Activated CD4-positive, alpha-beta T cell treated with anti-CD3 and anti-CD28 coated beads for 36 hours (primary cell): ENCODE measurements at regions not wholly inside any gene's neighbourhood (a gene's known extent, or its start where the extent isn't known, plus 50 kb on each side); places are given as distances from the start of the nearest gene placed in this dataset.
"Not testable (repeated sequence)": the region's sequence is repeated elsewhere in the genome, so short reads cannot be mapped to it uniquely, and the experiment has no call there.

ENCODE experiments used
- ATAC-seq: fragments of 200-7000 bp; cut with Tn5 transposase; one replicate; pipeline ENCODE4 v1.10.0; 2021; ENCODE audit warnings: mild to moderate bottlenecking, moderate library complexity
- CTCF ChIA-PET: fragments of 350-600 bp; sonication (Branson Sonifier 250); formaldehyde crosslinking; loops from one replicate; lab custom pipeline; 2021; ENCODE audit warnings: antibody characterized with exemption; lab: Charles Lee
- POLR2A ChIA-PET: fragments of 350-600 bp; sonication (Branson Sonifier 250); formaldehyde crosslinking; loops from one replicate; lab custom pipeline; 2021; ENCODE audit warnings: antibody characterized with exemption, inconsistent platforms; lab: Charles Lee
- DNase-seq: peaks from one replicate; pipeline ENCODE4 v3.0.0-alpha.2; 2020
- H3K27ac Mint-ChIP-seq: one replicate; pipeline ENCODE4 v1.8.0; 2021; ENCODE audit warnings: mixed read lengths
- H3K27me3 Mint-ChIP-seq: one replicate; pipeline ENCODE4 v1.8.0; 2021; ENCODE audit warnings: mixed read lengths
- H3K36me3 Mint-ChIP-seq: one replicate; pipeline ENCODE4 v1.8.0; 2021; ENCODE audit warnings: low read depth, mixed read lengths
- H3K4me1 Mint-ChIP-seq: one replicate; pipeline ENCODE4 v1.8.0; 2021; ENCODE audit warnings: mixed read lengths
- H3K4me3 Mint-ChIP-seq: one replicate; pipeline ENCODE4 v1.8.0; 2021; ENCODE audit warnings: mild to moderate bottlenecking, moderate library complexity, mixed read lengths
- H3K9me3 Mint-ChIP-seq: one replicate; pipeline ENCODE4 v1.8.0; 2021; ENCODE audit warnings: low read depth, mixed read lengths
- intact Hi-C, 2 experiments: fragments of 100-400 bp; cut with DNase I in 1 of 2; cut with micrococcal nuclease in 1 of 2; formaldehyde crosslinking; loops; one replicate each; pipeline versions ENCODE4 v1.14.2 to v1.15.1; 2022 to 2024; cut with DNase I, micrococcal nuclease

GRCh38 chr14:43795600-43796228 lies 711.4 kb downstream of the FSCB start:
- DNase-seq, result no peak
- ATAC-seq, result no peak
- ChIA-PET CTCF (no interaction called here), POLR2A (no interaction called here)
- peaks cover 2% of the 10 kb centered on the region for H3K9me3 Mint-ChIP-seq
- no peak overlapping the region for H3K27ac Mint-ChIP-seq
- no peak overlapping the region for H3K4me3 Mint-ChIP-seq
- intact Hi-C loops, result no loop called here
- H3K4me1 Mint-ChIP-seq, result no peaks in the 10 kb centered on the region
- no peaks in the 10 kb centered on the region for H3K36me3 Mint-ChIP-seq
- no peaks in the 10 kb centered on the region for H3K27me3 Mint-ChIP-seq

GRCh38 chr14:43793579-43793978 lies 713.5 kb downstream of the FSCB start:
- intact Hi-C loops, result no loop called here
- H3K4me3 Mint-ChIP-seq, result no peak overlapping the region
- POLR2A ChIA-PET, result interaction anchor here (0.7 kb wide), 1 partner anchor 1728 kb away, joined by 3 read pairs; no protein-coding TSS in a partner anchor
- H3K4me1 Mint-ChIP-seq, result no peaks in the 10 kb centered on the region
- no peaks in the 10 kb centered on the region for H3K36me3 Mint-ChIP-seq
- no peaks in the 10 kb centered on the region for H3K27me3 Mint-ChIP-seq
- DNase-seq, result no peak
- no peak overlapping the region for H3K27ac Mint-ChIP-seq
- H3K9me3 Mint-ChIP-seq, result peaks cover 2% of the 10 kb centered on the region
- no peak for ATAC-seq
- CTCF ChIA-PET, result no interaction called here

- CTCF ChIA-PET, result no interaction called here
- Mint-ChIP-seq H3K27ac (no peak overlapping the region), H3K27me3 (no peaks in the 10 kb centered on the region), H3K9me3 (peaks cover 2% of the 10 kb centered on the region), H3K4me1 (no peaks in the 10 kb centered on the region), H3K4me3 (no peak overlapping the region), H3K36me3 (no peaks in the 10 kb centered on the region)
- POLR2A ChIA-PET, result no interaction called here
- ATAC-seq, result no peak
- intact Hi-C loops, result no loop called here
- DNase-seq, result no peak
Observed at GRCh38 chr14:43792980-43793379, 714.1 kb downstream of the FSCB start.

- Mint-ChIP-seq H3K4me1 (no peaks in the 10 kb centered on the region), H3K4me3 (no peak overlapping the region), H3K9me3 (peaks cover 3% of the 10 kb centered on the region), H3K27me3 (no peaks in the 10 kb centered on the region), H3K27ac (no peak overlapping the region), H3K36me3 (no peaks in the 10 kb centered on the region)
- POLR2A ChIA-PET, result no interaction called here
- CTCF ChIA-PET, result no interaction called here
- ATAC-seq (no peak), DNase-seq (no peak)
- intact Hi-C loops, result no loop called here
Observed at GRCh38 chr14:43790681-43791080, 716.4 kb downstream of the FSCB start.

- H3K36me3 Mint-ChIP-seq, result no peaks in the 10 kb centered on the region
- no peak overlapping the region for H3K27ac Mint-ChIP-seq
- no peak overlapping the region for H3K4me3 Mint-ChIP-seq
- DNase-seq, result no peak
- H3K4me1 Mint-ChIP-seq, result no peaks in the 10 kb centered on the region
- CTCF ChIA-PET, result no interaction called here
- peaks cover 4% of the 10 kb centered on the region for H3K9me3 Mint-ChIP-seq
- H3K27me3 Mint-ChIP-seq, result no peaks in the 10 kb centered on the region
- no peak for ATAC-seq
- intact Hi-C loops, result no loop called here
- POLR2A ChIA-PET, result no interaction called here
Observed at GRCh38 chr14:43789458-43789857, 717.6 kb downstream of the FSCB start.

- DNase-seq (no peak), ATAC-seq (no peak)
- Mint-ChIP-seq H3K27ac (no peak overlapping the region), H3K4me1 (no peaks in the 10 kb centered on the region), H3K27me3 (no peaks in the 10 kb centered on the region), H3K4me3 (no peak overlapping the region), H3K9me3 (peaks cover 4% of the 10 kb centered on the region), H3K36me3 (no peaks in the 10 kb centered on the region)
- ChIA-PET POLR2A (no interaction called here), CTCF (interaction anchor here (0.6 kb wide), 1 partner anchor 68 kb away, joined by 4 read pairs; no protein-coding TSS in a partner anchor)
- intact Hi-C loops, result no loop called here
Observed at GRCh38 chr14:43786066-43786762, 720.9 kb downstream of the FSCB start.

GRCh38 chr14:43784432-43784831 lies 722.7 kb downstream of the FSCB start:
- H3K4me3 Mint-ChIP-seq, H3K36me3 Mint-ChIP-seq, POLR2A ChIA-PET, CTCF ChIA-PET, H3K4me1 Mint-ChIP-seq, H3K27ac Mint-ChIP-seq, H3K27me3 Mint-ChIP-seq, ATAC-seq, H3K9me3 Mint-ChIP-seq, intact Hi-C loops, DNase-seq: not testable (repeated sequence)

- intact Hi-C loops, result no loop called here
- H3K27me3 Mint-ChIP-seq, result no peaks in the 10 kb centered on the region
- no peak overlapping the region for H3K4me3 Mint-ChIP-seq
- DNase-seq (no peak), ATAC-seq (no peak)
- H3K27ac Mint-ChIP-seq, result no peak overlapping the region
- no peaks in the 10 kb centered on the region for H3K4me1 Mint-ChIP-seq
- POLR2A ChIA-PET, result no interaction called here
- H3K36me3 Mint-ChIP-seq, result no peaks in the 10 kb centered on the region
- H3K9me3 Mint-ChIP-seq, result peaks cover 19% of the 10 kb centered on the region
- CTCF ChIA-PET, result no interaction called here
Observed at GRCh38 chr14:43778937-43779639, 728.0 kb downstream of the FSCB start.

- no peak overlapping the region for H3K4me3 Mint-ChIP-seq
- no peaks in the 10 kb centered on the region for H3K4me1 Mint-ChIP-seq
- peaks cover 19% of the 10 kb centered on the region for H3K9me3 Mint-ChIP-seq
- CTCF ChIA-PET, result no interaction called here
- ATAC-seq, result no peak
- no peak overlapping the region for H3K27ac Mint-ChIP-seq
- intact Hi-C loops, result no loop called here
- no peaks in the 10 kb centered on the region for H3K36me3 Mint-ChIP-seq
- no peak for DNase-seq
- no peaks in the 10 kb centered on the region for H3K27me3 Mint-ChIP-seq
- POLR2A ChIA-PET, result no interaction called here
Observed at GRCh38 chr14:43778570-43778936, 728.5 kb downstream of the FSCB start.

GRCh38 chr14:43765474-43765873 lies 741.6 kb downstream of the FSCB start:
- Mint-ChIP-seq H3K9me3 (peaks cover 4% of the 10 kb centered on the region), H3K4me3 (no peak overlapping the region), H3K36me3 (no peaks in the 10 kb centered on the region), H3K4me1 (no peaks in the 10 kb centered on the region), H3K27ac (no peak overlapping the region), H3K27me3 (no peaks in the 10 kb centered on the region)
- DNase-seq (no peak), ATAC-seq (no peak)
- ChIA-PET CTCF (no interaction called here), POLR2A (no interaction called here)
- intact Hi-C loops, result no loop called here

- Mint-ChIP-seq H3K36me3 (no peaks in the 10 kb centered on the region), H3K27me3 (no peaks in the 10 kb centered on the region), H3K4me1 (no peaks in the 10 kb centered on the region), H3K9me3 (peaks cover 6% of the 10 kb centered on the region), H3K27ac (no peak overlapping the region), H3K4me3 (no peak overlapping the region)
- intact Hi-C loops, result no loop called here
- ChIA-PET CTCF (no interaction called here), POLR2A (no interaction called here)
- ATAC-seq (no peak), DNase-seq (no peak)
Observed at GRCh38 chr14:43764433-43764832, 742.6 kb downstream of the FSCB start.

GRCh38 chr14:43755707-43756106 lies 751.4 kb downstream of the FSCB start:
- ATAC-seq (no peak), DNase-seq (no peak)
- H3K9me3 Mint-ChIP-seq, result peaks cover 10% of the 10 kb centered on the region
- ChIA-PET POLR2A (no interaction called here), CTCF (no interaction called here)
- H3K4me1 Mint-ChIP-seq, result no peaks in the 10 kb centered on the region
- intact Hi-C loops, result no loop called here
- H3K36me3 Mint-ChIP-seq, result no peaks in the 10 kb centered on the region
- H3K27ac Mint-ChIP-seq, result no peak overlapping the region
- H3K27me3 Mint-ChIP-seq, result no peaks in the 10 kb centered on the region
- no peak overlapping the region for H3K4me3 Mint-ChIP-seq
